HepG2 (cell line): ENCODE measurements at regions not wholly inside any gene's neighbourhood (a gene's known extent, or its start where the extent isn't known, plus 50 kb on each side); places are given as distances from the start of the nearest gene placed in this dataset.

ENCODE experiments used
- ATAC-seq: fragments of 200-7000 bp; cut with Tn5 transposase; 3 replicates; pipeline ENCODE4 v1.9.1; 2020; ENCODE audit warnings: mild to moderate bottlenecking, moderate library complexity
- BruUV-seq: library from RNA; stranded (reverse); fragments of 400-500 nt; replicated peaks from 2 replicates; lab custom pipeline; 2021; lab: Mats Ljungman, UMichigan
- CTCF ChIA-PET: fragments of 300-600 bp; formaldehyde crosslinking; extraction: SDS; loops from one replicate; lab custom pipeline; 2021; ENCODE audit warnings: low total read pairs, inconsistent platforms, low intra/inter-chr PET ratio; lab: Yijun Ruan, JAX
- POLR2A ChIA-PET: fragments of 350-600 bp; sonication (Branson Sonifier 250); formaldehyde crosslinking; loops from one replicate; lab custom pipeline; 2020; ENCODE audit warnings: antibody characterized with exemption, inconsistent platforms; lab: Yijun Ruan, JAX
- DNase-seq: peaks from one replicate; pipeline ENCODE4 v3.0.0-alpha.2; 2015; ENCODE audit warnings: low spot score
- FAIRE-seq: peaks from 3 replicates; lab custom pipeline; 2011; peaks lifted over from hg19 to GRCh38; lab: Jason Lieb, UNC
- H2AFZ ChIP-seq: one replicate; pipeline ENCODE4 v1.6.1; 2011; ENCODE audit warnings: low read length, inconsistent platforms
- H3K27ac ChIP-seq: fragments of 300-600 bp; 3 replicates; pipeline ENCODE4 v1.8.0; 2011; ENCODE audit warnings: mixed run types, mild to moderate bottlenecking, mixed read lengths, low read length, inconsistent platforms; ENCODE audit not compliant: insufficient read depth; ENCODE audit errors: extremely low read length
- H3K27me3 ChIP-seq, 2 experiments: fragments of 200-600 bp in 1 of 2; 2 replicates in 1 of 2; 3 replicates in 1 of 2; pipeline versions ENCODE4 v1.6.0 to v1.8.0; 2011; ENCODE audit warnings: low read length in 2 of 2, mild to moderate bottlenecking in 2 of 2, moderate library complexity in 2 of 2, inconsistent platforms in 1 of 2; ENCODE audit not compliant: insufficient read depth in 2 of 2, control insufficient read depth in 1 of 2
- H3K36me3 ChIP-seq, 2 experiments: fragments of 200-600 bp in 1 of 2; replicated peaks in 1 of 2; 2 replicates in 1 of 2; 3 replicates in 1 of 2; pipeline versions ENCODE4 v1.5.1 to v1.8.0; 2011; ENCODE audit warnings: low read length in 2 of 2, inconsistent platforms in 1 of 2; ENCODE audit not compliant: insufficient read depth in 2 of 2, control insufficient read depth in 1 of 2
- H3K4me1 ChIP-seq: 2 replicates; pipeline ENCODE4 v1.5.1; 2012; ENCODE audit warnings: low read length, inconsistent platforms; ENCODE audit not compliant: insufficient read depth
- H3K4me2 ChIP-seq: 2 replicates; pipeline ENCODE4 v1.6.0; 2011; ENCODE audit warnings: low read depth, low read length, inconsistent platforms
- H3K4me3 ChIP-seq, 3 experiments: fragments of 200-600 bp in 1 of 3; sonication (generic), shearing (Covaris generic) in 1 of 3; replicated peaks in 1 of 3; 2 replicates each; pipeline ENCODE4 v1.5.1; 2011 to 2016; ENCODE audit warnings: low read length in 3 of 3, inconsistent platforms in 2 of 3, low read depth in 2 of 3, mild to moderate bottlenecking in 2 of 3, control low read depth in 1 of 3, mixed read lengths in 1 of 3; ENCODE audit not compliant: insufficient read depth in 1 of 3
- H3K79me2 ChIP-seq: one replicate; pipeline ENCODE4 v1.6.1; 2011; ENCODE audit warnings: low read length, inconsistent platforms; ENCODE audit not compliant: insufficient read depth
- H3K9ac ChIP-seq: 2 replicates; pipeline ENCODE4 v1.6.0; 2011; ENCODE audit warnings: mild to moderate bottlenecking, low read depth, low read length, inconsistent platforms; ENCODE audit not compliant: insufficient read depth
- H3K9me3 ChIP-seq: 2 replicates; pipeline ENCODE4 v1.5.1; 2012; ENCODE audit warnings: mild to moderate bottlenecking, low read length
- H4K20me1 ChIP-seq: 2 replicates; pipeline ENCODE4 v1.6.0; 2011; ENCODE audit warnings: inconsistent platforms, mild to moderate bottlenecking, low read length, moderate library complexity; ENCODE audit not compliant: insufficient read depth
- ATRX ChIP-seq: sonication (generic); formaldehyde crosslinking; IDR thresholded peaks from 2 replicates; pipeline ENCODE4 v1.4.0; 2020; ENCODE audit warnings: missing genetic modification reagents, borderline replicate concordance
- BRF2 ChIP-seq: sonication (generic); formaldehyde crosslinking; IDR thresholded peaks from 2 replicates; pipeline ENCODE4 v1.8.1; 2022; ENCODE audit warnings: mild to moderate bottlenecking, missing genetic modification reagents
- ETV6 ChIP-seq: sonication (generic); formaldehyde crosslinking; conservative IDR thresholded peaks from 2 replicates; pipeline ENCODE4 v1.4.0; 2020; ENCODE audit warnings: missing genetic modification reagents
- HINFP ChIP-seq: sonication (generic); formaldehyde crosslinking; IDR thresholded peaks from 2 replicates; pipeline ENCODE4 v1.4.0; 2020; ENCODE audit warnings: low read depth, mild to moderate bottlenecking, missing genetic modification reagents
- IKZF1 ChIP-seq: fragments of 450-650 bp; IDR thresholded peaks from 2 replicates; pipeline ENCODE4 v1.7.1; 2016
- IRX3 ChIP-seq: sonication (generic); formaldehyde crosslinking; IDR thresholded peaks from 2 replicates; pipeline ENCODE4 v1.8.1; 2023; ENCODE audit warnings: mild to moderate bottlenecking, low read depth, missing genetic modification reagents, borderline replicate concordance
- MAFF ChIP-seq: IDR thresholded peaks from 2 replicates; pipeline ENCODE4 v1.6.1; 2011; ENCODE audit warnings: low read depth, low read length, improper control_type of control experiment
- MAFK ChIP-seq, 2 experiments: IDR thresholded peaks in 1 of 2; conservative IDR thresholded peaks in 1 of 2; 2 replicates each; pipeline ENCODE4 v1.6.1; 2011; ENCODE audit warnings: improper control_type of control experiment in 2 of 2, low read length in 2 of 2
- MTA3 ChIP-seq: sonication (generic); formaldehyde crosslinking; IDR thresholded peaks from 2 replicates; pipeline ENCODE4 v1.4.0; 2020; ENCODE audit warnings: missing genetic modification reagents
- ZBTB21 ChIP-seq: sonication (generic); formaldehyde crosslinking; IDR thresholded peaks from 2 replicates; pipeline ENCODE4 v1.4.0; 2020; ENCODE audit warnings: missing genetic modification reagents
- ZBTB44 ChIP-seq: sonication (generic); formaldehyde crosslinking; IDR thresholded peaks from 2 replicates; pipeline ENCODE4 v1.4.0; 2020; ENCODE audit warnings: missing genetic modification reagents
- ZNF740 ChIP-seq: sonication (generic); formaldehyde crosslinking; IDR thresholded peaks from 2 replicates; pipeline ENCODE4 v1.4.0; 2020; ENCODE audit warnings: missing genetic modification reagents
- WGBS: methylation state at CpG from one replicate; pipeline ENCODE4 v1.1.6; 2017; ENCODE audit warnings: low lambda C conversion rate; 5-methylcytosine and 5-hydroxymethylcytosine counted together
- in situ Hi-C: cut with HindIII; loops from 2 replicates; pipeline ENCODE4 v1.10.0; 2017; ENCODE audit warnings: low pct_unique_long_range_greater_than_20kb; ENCODE audit not compliant: extremely low pct_ligation_motif_present
- intact Hi-C: fragments of 100-400 bp; cut with micrococcal nuclease; formaldehyde crosslinking; loops from one replicate; pipeline ENCODE4 v1.10.0; 2022; ENCODE audit not compliant: unreplicated experiment

- no peak for TF ChIP-seq IRX3
- no peak for TF ChIP-seq ZBTB44
- TF ChIP-seq BRF2 (CRISPR knock-in tag), result no peak
- TF ChIP-seq HINFP (CRISPR knock-in tag), result no peak
- TF ChIP-seq ZBTB21, result no peak
- no peak for TF ChIP-seq MTA3 (CRISPR knock-in tag)
- TF ChIP-seq IKZF1, result no peak
- no peak for TF ChIP-seq ETV6 (CRISPR knock-in tag)
- no peak for TF ChIP-seq ATRX (CRISPR knock-in tag)
- TF ChIP-seq, all 625 proteins: peak for 0
Measured at GRCh38 chr7:145978769-145979168, 137.8 kb upstream of the CNTNAP2 start (continued).

- no peak overlapping the region for H2AFZ ChIP-seq
- ATAC-seq (no peak), DNase-seq (no peak), FAIRE-seq (no peak)
- WGBS, result 33% methylated on average over 4 of the region's 4 CpGs
- no peaks in the 10 kb centered on the region for H3K27me3 ChIP-seq
- H3K4me2 ChIP-seq, result no peak overlapping the region
- no peaks in the 10 kb centered on the region for H3K36me3 ChIP-seq
- no peaks in the 10 kb centered on the region for H4K20me1 ChIP-seq
- H3K4me3 ChIP-seq, result no peak overlapping the region
- BruUV-seq, result no TSS peak
- H3K9me3 ChIP-seq, result peaks cover 89% of the 10 kb centered on the region
- TF ChIP-seq ZNF740 (CRISPR knock-in tag) (no peak), MAFK (conservative IDR thresholded peaks at IDR 0.05 in 1 of 2, IDR thresholded peaks at IDR 0.05 in 1 of 2; ENCODE audit: low read length in 2 of 2) (peak; percentile 69 to 85), MAFF (peak; percentile 75)
- ChIA-PET CTCF (no interaction called here), POLR2A (no interaction called here)
- no peak overlapping the region for H3K9ac ChIP-seq
- in situ Hi-C loops (no loop called here), intact Hi-C loops (no loop called here)
- no peak overlapping the region for H3K27ac ChIP-seq
- no peaks in the 10 kb centered on the region for H3K4me1 ChIP-seq
- H3K79me2 ChIP-seq, result no peaks in the 10 kb centered on the region
Measured at GRCh38 chr7:145959981-145960380, 156.6 kb upstream of the CNTNAP2 start.
